ENCODE measurements at regions not wholly inside any gene's neighbourhood (a gene's known extent, or its start where the extent isn't known, plus 50 kb on each side); places are given as distances from the start of the nearest gene placed in this dataset.

DNA sequence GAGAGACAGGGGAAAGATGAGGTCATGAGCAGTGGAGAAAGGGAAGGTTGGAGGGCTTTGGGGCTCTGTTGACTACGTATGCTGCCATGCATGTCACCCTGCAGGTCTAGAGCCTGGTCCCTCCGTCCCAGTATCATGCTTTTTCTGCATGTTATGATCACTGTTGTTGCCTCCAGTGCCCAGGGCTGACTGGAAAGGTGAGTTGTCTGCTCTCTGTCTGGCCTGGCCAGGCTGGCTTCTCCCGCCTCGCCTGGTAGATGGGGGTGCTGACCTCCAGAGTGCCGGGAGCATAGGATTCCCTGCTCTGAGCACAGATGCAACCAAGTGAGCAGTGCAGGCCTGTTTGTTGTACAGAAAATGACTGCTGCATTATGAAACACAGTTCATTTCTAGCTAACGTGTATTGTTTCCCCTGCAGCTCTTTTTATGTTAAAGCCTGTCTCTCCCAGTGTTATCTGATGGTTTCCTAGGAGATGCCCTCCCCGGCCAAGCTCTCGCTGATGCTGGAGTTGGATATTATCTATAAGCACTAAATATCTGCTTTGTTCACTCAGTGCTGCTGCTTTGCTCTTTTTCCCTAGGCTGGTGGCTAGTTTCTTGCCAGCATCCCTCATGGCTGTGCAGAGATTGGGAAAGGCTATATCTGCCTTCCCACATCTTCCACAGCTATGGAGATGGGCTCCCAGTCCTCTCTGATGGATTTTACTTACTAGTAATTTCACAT lies 158.2 kb downstream of the TDRD15 start:
- H3K4me3 ChIP-seq (ENCODE audit: low read length) = no peak overlapping the region
- DNase-seq (ENCODE audit: low read depth) = no peak
- TF ChIP-seq, protein P1, sequence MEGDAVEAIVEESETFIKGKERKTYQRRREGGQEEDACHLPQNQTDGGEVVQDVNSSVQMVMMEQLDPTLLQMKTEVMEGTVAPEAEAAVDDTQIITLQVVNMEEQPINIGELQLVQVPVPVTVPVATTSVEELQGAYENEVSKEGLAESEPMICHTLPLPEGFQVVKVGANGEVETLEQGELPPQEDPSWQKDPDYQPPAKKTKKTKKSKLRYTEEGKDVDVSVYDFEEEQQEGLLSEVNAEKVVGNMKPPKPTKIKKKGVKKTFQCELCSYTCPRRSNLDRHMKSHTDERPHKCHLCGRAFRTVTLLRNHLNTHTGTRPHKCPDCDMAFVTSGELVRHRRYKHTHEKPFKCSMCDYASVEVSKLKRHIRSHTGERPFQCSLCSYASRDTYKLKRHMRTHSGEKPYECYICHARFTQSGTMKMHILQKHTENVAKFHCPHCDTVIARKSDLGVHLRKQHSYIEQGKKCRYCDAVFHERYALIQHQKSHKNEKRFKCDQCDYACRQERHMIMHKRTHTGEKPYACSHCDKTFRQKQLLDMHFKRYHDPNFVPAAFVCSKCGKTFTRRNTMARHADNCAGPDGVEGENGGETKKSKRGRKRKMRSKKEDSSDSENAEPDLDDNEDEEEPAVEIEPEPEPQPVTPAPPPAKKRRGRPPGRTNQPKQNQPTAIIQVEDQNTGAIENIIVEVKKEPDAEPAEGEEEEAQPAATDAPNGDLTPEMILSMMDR (conservative IDR thresholded peaks at IDR 0.05; ENCODE audit: low read length) = no peak

DNA sequence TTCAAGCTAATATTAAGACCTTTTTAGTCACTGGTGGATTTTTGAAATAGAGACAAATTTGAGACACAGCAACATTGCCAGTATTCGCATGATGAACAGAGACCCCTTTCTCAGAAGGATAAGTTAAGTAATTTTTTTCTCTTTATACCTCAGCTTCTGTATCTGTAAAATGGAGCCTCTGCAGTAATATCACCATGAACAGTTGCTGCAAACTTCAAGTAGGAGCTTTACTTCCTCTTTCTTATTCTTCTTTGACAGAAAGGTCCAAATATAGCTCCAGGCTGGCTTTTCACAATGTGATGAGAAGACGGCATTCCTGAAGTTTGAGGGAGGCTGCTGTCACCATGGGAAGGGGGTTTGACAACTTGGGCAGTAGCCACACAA lies 158.7 kb downstream of the TDRD15 start:
- H3K4me3 ChIP-seq (ENCODE audit: low read length) = no peak overlapping the region
- DNase-seq (ENCODE audit: low read depth) = no peak
- TF ChIP-seq, protein P1 (conservative IDR thresholded peaks at IDR 0.05; ENCODE audit: low read length) = no peak

DNA sequence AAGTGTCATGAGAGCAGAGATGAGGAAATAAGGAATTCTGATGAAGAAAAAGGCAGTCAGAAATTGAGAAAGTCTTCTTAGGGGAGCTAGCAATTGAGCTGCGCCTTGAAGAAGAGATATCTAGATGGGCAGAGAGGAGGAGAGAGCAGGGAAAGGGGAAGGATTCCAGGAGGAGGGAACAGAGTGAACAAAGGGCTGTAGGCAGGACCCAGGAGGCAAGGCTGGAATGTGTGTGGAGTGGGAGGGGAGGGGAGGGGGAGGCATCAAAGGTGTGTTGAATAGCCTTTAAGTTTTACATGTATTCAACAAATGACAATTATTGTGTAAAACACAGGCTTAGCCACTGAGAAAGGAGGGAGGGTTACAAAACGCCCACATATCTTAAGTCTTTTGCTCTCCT lies 164.5 kb downstream of the TDRD15 start:
- TF ChIP-seq, protein P1 (conservative IDR thresholded peaks at IDR 0.05; ENCODE audit: low read length) = no peak
- DNase-seq (ENCODE audit: low read depth) = no peak
- H3K4me3 ChIP-seq (ENCODE audit: low read length) = no peak overlapping the region

DNA sequence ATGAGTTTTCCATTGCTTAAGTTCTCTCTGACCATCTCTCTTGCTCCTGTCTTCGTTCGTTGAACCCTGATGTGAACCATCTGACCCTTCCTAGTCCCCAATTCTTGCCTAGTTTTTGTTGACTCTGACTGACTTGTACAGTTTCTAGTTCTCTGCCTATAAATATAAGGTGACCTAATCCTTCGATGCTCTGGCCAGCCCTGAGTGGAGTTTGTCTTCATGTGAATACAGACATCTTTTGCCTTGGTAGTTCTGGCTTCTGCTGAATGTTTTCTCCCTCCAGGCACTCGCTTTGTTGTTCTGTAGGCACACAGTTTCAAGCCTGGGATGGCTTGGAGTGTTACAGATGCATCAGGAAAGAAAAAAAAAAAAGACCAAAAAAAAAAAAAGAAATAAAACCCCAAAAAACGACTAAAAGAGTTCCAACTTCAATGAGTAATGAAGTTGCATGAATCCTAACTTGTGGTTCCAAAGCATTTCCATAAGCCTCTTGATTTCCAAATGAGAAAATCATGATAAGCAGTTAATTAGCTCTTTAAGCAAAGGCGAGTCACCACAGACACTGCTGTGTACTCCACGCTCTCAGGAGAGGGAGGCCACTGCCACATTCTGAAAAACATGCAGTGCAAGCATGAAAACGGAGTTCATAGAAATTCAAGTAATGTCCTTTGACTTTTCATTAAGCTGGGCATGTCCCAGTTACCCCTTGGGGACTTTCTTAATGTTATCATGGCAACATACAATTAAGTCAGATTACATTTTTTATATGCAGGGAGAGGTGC lies 165.2 kb downstream of the TDRD15 start:
- DNase-seq (ENCODE audit: low read depth) = no peak
- TF ChIP-seq, protein P1 (conservative IDR thresholded peaks at IDR 0.05; ENCODE audit: low read length) = no peak
- no peak overlapping the region for H3K4me3 ChIP-seq (ENCODE audit: low read length)

DNA sequence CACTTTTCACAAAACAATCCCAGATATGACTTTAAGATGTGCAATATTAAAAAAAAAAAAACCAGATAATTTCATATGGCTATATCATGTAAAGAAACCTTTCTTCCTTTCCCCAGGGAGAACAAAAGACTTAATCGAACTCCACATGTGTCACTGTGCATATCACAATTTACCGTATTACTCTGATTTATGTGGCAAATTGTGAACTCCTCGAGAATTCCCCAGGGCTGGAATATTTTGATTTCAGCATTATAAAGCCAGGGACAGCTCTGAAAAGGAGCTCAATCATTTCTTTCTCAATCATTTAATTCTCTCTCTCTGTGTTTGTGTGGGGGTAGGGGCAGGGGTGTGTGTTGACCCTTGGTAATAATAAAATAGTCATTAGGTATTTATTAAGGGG lies 165.8 kb downstream of the TDRD15 start:
- TF ChIP-seq, protein P1 (conservative IDR thresholded peaks at IDR 0.05; ENCODE audit: low read length) = no peak
- DNase-seq (ENCODE audit: low read depth) = no peak
- H3K4me3 ChIP-seq (ENCODE audit: low read length) = no peak overlapping the region

DNA sequence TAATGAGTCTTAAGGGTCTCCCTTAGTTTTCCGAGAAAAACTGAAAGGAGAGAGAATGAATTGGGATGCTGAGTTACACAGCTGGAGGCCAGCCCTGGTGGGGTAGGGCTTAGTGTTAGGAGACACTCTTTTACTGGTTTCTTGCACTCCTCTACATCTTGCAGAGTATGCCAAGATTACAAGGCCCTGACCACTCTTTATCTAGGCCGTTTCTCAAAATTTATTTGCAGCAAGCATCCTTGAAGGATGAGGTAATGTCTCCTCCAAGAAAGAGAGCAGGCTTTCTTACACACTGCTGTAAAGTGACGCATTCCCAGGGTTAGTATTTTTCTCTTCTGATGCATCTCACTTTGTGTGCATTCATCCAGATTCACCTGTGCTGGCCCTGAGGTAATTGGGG lies 166.2 kb downstream of the TDRD15 start:
- H3K4me3 ChIP-seq (ENCODE audit: low read length) = no peak overlapping the region
- DNase-seq (ENCODE audit: low read depth) = no peak

More for the DNA sequence above, 166.2 kb downstream of the TDRD15 start:
- TF ChIP-seq, protein P1 (conservative IDR thresholded peaks at IDR 0.05; ENCODE audit: low read length) = no peak

All from AG10803 (cell line).